Pancreas (tissue), 10 donors: ENCODE measurements at regions not wholly inside any gene's neighbourhood (a gene's known extent, or its start where the extent isn't known, plus 50 kb on each side); places are given as distances from the start of the nearest gene placed in this dataset.
"Not testable (repeated sequence)": the region's sequence is repeated elsewhere in the genome, so short reads cannot be mapped to it uniquely, and the experiment has no call there.

Source experiments
- ATAC-seq, 4 donors: fragments of 200-7000 bp; cut with Tn5 transposase; one replicate each; pipeline versions ENCODE4 v1.8.0 to v1.9.1; 2020; ENCODE audit warnings: mild to moderate bottlenecking in 4 of 4, moderate library complexity in 4 of 4
- DNase-seq, 6 donors: peaks; one replicate each; pipeline ENCODE4 v3.0.0-alpha.2; 2020
- FAIRE-seq: peaks from 2 replicates; lab custom pipeline; 2012; peaks lifted over from hg19 to GRCh38; lab: Jason Lieb, UNC
- H3K27ac ChIP-seq, 4 donors: fragments of 200-600 bp; sonication (generic); 1 replicate in 3 of 4; 2 replicates in 1 of 4; pipeline versions ENCODE4 v1.5.0 to v1.8.0; 2020
- H3K27me3 ChIP-seq, 4 donors: fragments of 200-600 bp; one replicate each; pipeline ENCODE4 v1.8.0; 2021
- H3K36me3 ChIP-seq, 3 donors: fragments of 200-600 bp; sonication (generic) in 1 of 3; one replicate each; pipeline versions ENCODE4 v1.5.0 to v1.8.0; 2020 to 2021
- H3K4me1 ChIP-seq, 3 donors: fragments of 200-600 bp; one replicate each; pipeline ENCODE4 v1.8.0; 2021
- H3K4me3 ChIP-seq, 4 donors: fragments of 200-600 bp; sonication (generic) in 2 of 4; one replicate each; pipeline versions ENCODE4 v1.5.0 to v1.8.0; 2020 to 2021
- H3K9me3 ChIP-seq, 4 donors: fragments of 200-600 bp; one replicate each; pipeline ENCODE4 v1.8.0; 2021
- WGBS, 2 donors: extraction: QIAGEN DNeasy Blood & Tissue Kit; methylation state at CpG; one replicate each; pipeline ENCODE4 v1.1.7; 2013; 5-methylcytosine and 5-hydroxymethylcytosine counted together
- intact Hi-C, 3 donors: fragments of 100-400 bp; cut with DNase I; formaldehyde crosslinking; loops; one replicate each; pipeline versions ENCODE4 v1.11.1 to v1.14.2; 2022
- TF ChIP-seq, protein P1 (sequence below), 4 donors: fragments of 200-600 bp; sonication (generic) in 3 of 4; IDR thresholded peaks; one replicate each; pipeline versions ENCODE4 v1.5.0 to v1.8.0; 2021; ENCODE audit warnings: antibody characterized with exemption in 4 of 4
- donor health status: healthy with polysubstance abuse.
- donor health status: DM: no; HTN: no; CAD: no; lungs with moderate emphysema.
- donor health status: DM: no; HTN: no; CAD: no.
- donor health status: control.
- donor health status: control.
- donor health status: Bipolar disorder and iron deficiency.
- donor health status: DM: yes; HTN: yes; CAD: no.
- donor health status: DM: no; HTN: no; CAD: no.
- donor health status: DM: no; HTN: no; CAD: no.
- donor health status: DM: yes; HTN: yes; CAD: no.

DNA sequence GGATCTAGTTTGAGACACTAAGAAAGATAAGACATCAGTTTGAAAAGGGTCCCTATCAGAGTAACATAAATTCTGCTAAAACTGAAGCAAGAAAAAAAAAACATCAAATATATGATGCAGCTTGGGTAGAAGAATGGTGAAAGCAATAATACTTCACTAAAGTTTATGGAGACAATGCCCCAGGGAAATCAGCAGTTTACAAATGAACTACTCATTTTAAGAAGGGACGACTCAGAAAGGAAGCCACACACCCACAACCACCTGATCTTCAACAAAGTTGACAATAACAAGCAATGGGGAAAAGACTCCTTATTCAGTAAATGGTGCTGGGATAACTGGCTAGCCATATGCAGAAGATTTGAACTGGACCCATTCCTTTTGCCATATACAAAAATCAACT is 143.5 kb downstream of the TPBG start:
- no peak for ATAC-seq
- H3K27ac ChIP-seq = no peak overlapping the region
- no peaks in the 10 kb centered on the region for H3K4me1 ChIP-seq
- no peak for DNase-seq
- no peaks in the 10 kb centered on the region for H3K27me3 ChIP-seq
- 33 to 40% methylated on average over 1 of the region's 1 CpG for WGBS, 2 donors
- H3K4me3 ChIP-seq = no peak overlapping the region
- TF ChIP-seq, protein P1, sequence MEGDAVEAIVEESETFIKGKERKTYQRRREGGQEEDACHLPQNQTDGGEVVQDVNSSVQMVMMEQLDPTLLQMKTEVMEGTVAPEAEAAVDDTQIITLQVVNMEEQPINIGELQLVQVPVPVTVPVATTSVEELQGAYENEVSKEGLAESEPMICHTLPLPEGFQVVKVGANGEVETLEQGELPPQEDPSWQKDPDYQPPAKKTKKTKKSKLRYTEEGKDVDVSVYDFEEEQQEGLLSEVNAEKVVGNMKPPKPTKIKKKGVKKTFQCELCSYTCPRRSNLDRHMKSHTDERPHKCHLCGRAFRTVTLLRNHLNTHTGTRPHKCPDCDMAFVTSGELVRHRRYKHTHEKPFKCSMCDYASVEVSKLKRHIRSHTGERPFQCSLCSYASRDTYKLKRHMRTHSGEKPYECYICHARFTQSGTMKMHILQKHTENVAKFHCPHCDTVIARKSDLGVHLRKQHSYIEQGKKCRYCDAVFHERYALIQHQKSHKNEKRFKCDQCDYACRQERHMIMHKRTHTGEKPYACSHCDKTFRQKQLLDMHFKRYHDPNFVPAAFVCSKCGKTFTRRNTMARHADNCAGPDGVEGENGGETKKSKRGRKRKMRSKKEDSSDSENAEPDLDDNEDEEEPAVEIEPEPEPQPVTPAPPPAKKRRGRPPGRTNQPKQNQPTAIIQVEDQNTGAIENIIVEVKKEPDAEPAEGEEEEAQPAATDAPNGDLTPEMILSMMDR (IDR thresholded peaks at IDR 0.05) = no peak
- H3K9me3 ChIP-seq = no peaks in the 10 kb centered on the region
- no peaks in the 10 kb centered on the region for H3K36me3 ChIP-seq
- FAIRE-seq = no peak
- intact Hi-C loops = no loop called here

DNA sequence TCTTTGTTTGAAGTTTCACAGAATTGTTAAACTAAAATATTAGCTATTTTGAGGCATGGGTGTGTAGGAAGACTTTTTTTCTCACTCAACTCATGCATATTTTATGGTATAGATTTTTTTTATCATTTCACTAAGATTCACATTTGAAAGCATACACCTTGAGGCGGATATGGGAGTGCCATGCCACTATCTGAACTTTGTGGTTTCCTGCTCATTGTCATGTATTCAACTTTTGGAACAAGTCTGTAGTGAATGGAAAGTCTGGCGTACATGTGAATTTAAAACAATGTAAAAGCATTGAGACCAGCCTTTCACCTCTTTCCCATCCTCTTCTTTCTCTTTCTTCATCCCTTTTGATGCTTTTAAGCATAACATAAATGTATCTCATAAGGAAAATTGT is 147.9 kb downstream of the TPBG start:
- FAIRE-seq (no peak), ATAC-seq (no peak), DNase-seq (no peak)
- Histone ChIP-seq H3K9me3 (no peaks in the 10 kb centered on the region), H3K27me3 (no peaks in the 10 kb centered on the region), H3K27ac (no peak overlapping the region), H3K36me3 (no peaks in the 10 kb centered on the region), H3K4me3 (no peak overlapping the region), H3K4me1 (no peaks in the 10 kb centered on the region)
- 57 to 77% methylated on average over 2 of the region's 2 CpGs for WGBS, 2 donors
- TF ChIP-seq, protein P1 (IDR thresholded peaks at IDR 0.05) = no peak
- intact Hi-C loops = no loop called here

DNA sequence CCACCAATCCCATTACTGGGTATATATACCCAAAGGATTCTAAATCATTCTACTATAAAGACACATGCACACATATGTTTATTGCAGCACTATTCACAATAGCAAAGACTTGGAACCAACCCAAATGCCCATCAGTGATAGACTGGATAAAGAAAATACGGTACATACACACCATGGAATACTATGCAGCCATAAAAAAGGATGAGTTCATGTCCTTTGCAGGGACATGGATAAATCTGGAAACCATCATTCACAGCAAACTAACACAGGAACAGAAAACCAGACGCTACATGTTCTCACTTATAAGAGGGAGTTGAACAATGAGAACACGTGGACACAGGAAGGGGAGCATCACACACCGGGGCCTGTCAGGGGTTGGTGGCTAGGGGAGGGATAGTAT is 154.3 kb downstream of the TPBG start:
- H3K4me3 ChIP-seq, FAIRE-seq, H3K27me3 ChIP-seq, H3K36me3 ChIP-seq, DNase-seq, ATAC-seq, H3K4me1 ChIP-seq, H3K27ac ChIP-seq, H3K9me3 ChIP-seq, intact Hi-C loops: not testable (repeated sequence)
- WGBS, 2 donors = 75 to 91% methylated on average over 4 of the region's 4 CpGs

DNA sequence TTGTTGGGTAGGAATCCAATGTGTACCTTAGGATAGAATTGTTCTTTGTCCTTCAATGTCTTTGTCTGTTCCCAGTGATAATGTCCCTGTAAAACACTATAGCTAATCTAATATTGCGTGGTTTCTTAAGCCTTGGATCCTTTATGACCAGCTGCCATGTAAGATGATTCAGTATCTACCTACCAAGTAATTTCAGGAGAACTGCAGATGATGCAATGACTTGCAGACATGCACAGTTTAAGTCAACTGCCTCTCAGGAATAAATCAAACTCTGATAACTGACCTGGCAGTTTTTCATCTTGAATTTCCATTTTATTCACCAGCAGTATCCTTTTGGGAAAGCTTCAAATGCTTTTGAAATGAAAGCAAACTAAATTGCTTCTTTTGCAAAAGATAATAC is 157.8 kb downstream of the TPBG start:
- DNase-seq (no peak), FAIRE-seq (no peak), ATAC-seq (no peak)
- Histone ChIP-seq H3K4me1 (no peaks in the 10 kb centered on the region), H3K36me3 (no peaks in the 10 kb centered on the region), H3K9me3 (no peaks in the 10 kb centered on the region), H3K4me3 (no peak overlapping the region), H3K27me3 (no peaks in the 10 kb centered on the region), H3K27ac (no peak overlapping the region)
- TF ChIP-seq, protein P1 (IDR thresholded peaks at IDR 0.05) = no peak
- intact Hi-C loops = no loop called here
- WGBS, 2 donors = 62 to 82% methylated on average over 1 of the region's 1 CpG

DNA sequence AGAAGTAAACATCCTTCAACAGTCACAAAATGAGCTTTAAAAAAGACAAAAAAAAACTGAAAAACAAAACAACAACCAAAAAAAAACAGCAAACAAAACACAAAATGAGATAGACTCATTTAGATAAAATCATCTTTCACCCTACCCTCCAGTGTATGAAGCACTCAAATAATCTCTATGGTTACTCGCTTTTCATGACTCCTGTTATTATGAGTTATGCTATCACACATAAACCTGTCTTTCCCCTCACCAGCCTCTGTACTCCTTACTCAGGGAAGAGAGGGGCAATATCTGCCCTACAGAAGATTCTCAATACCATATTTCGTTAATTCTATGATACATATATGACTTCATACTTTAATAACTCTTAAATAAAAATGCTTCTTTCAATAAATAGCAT is 158.2 kb downstream of the TPBG start:
- WGBS, 2 donors = 72 to 77% methylated on average over 2 of the region's 2 CpGs
- H3K36me3 ChIP-seq = no peaks in the 10 kb centered on the region
- H3K4me1 ChIP-seq = no peaks in the 10 kb centered on the region
- ATAC-seq (no peak), DNase-seq (no peak), FAIRE-seq (no peak)
- no peak overlapping the region for H3K27ac ChIP-seq
- H3K4me3 ChIP-seq = no peak overlapping the region
- H3K9me3 ChIP-seq = no peaks in the 10 kb centered on the region
- intact Hi-C loops = no loop called here
- H3K27me3 ChIP-seq = no peaks in the 10 kb centered on the region
- TF ChIP-seq, protein P1 (IDR thresholded peaks at IDR 0.05) = no peak

DNA sequence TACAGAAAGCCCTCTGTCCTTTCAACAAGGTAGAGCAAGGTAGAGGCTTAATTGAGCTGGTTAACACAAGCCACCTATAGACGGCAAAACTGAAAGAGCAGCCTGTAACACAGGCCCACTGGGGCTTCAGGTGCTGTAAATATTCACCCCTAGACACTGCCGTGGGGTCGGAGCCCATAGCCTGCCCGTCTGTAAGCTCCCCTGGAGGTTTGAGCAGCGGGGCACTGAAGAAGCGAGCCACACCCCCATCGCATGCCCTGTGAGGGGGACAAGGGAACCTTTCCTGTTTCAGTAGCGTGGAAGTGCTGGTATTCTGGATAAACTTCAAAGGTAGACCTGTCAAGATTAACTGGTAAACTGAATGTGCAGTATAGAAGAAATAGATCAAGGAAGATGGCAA is 160.4 kb downstream of the TPBG start:
- no peak overlapping the region for H3K4me3 ChIP-seq
- no peaks in the 10 kb centered on the region for H3K9me3 ChIP-seq
- DNase-seq (no peak), FAIRE-seq (no peak), ATAC-seq (no peak)
- no peak overlapping the region for H3K27ac ChIP-seq
- 62 to 66% methylated on average over 8 of the region's 8 CpGs for WGBS, 2 donors
- TF ChIP-seq, protein P1 (IDR thresholded peaks at IDR 0.05) = no peak
- no peaks in the 10 kb centered on the region for H3K4me1 ChIP-seq
- H3K27me3 ChIP-seq = no peaks in the 10 kb centered on the region
- no peaks in the 10 kb centered on the region for H3K36me3 ChIP-seq
- intact Hi-C loops = no loop called here
